GM12875 (cell line): ENCODE measurements at regions not wholly inside any gene's neighbourhood (a gene's known extent, or its start where the extent isn't known, plus 50 kb on each side); places are given as distances from the start of the nearest gene placed in this dataset.

ENCODE experiments used
- H3K4me3 ChIP-seq: one replicate; pipeline ENCODE4 v1.5.1; 2011; ENCODE audit warnings: low read depth, low read length, control low read depth
- TF ChIP-seq, protein P1 (sequence below): IDR thresholded peaks from 2 replicates; pipeline ENCODE4 v1.5.1; 2011; ENCODE audit warnings: low read depth, mild to moderate bottlenecking, control low read depth, inconsistent platforms, low read length, moderate library complexity, borderline replicate concordance; ENCODE audit not compliant: insufficient read depth

DNA sequence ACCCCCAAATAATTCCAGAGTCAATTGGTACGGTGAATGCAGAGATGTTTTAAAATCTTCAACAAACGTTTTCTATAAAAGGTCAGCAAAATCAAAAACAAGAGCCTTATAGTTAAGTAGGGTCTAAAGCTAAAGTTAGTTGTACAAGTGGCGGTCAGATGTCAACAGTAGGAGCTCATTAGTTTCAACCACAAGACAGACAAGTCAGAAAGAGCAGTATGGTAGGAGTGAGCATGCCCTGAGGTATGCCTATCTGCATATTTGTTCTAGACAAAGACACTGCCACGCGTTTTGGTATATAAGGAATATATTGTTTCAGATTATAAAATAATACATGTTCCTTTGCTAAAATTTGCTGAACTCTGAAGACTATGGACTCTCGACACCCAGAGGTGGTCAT is 431.5 kb upstream of the KIF2B start:
- TF ChIP-seq, protein P1, sequence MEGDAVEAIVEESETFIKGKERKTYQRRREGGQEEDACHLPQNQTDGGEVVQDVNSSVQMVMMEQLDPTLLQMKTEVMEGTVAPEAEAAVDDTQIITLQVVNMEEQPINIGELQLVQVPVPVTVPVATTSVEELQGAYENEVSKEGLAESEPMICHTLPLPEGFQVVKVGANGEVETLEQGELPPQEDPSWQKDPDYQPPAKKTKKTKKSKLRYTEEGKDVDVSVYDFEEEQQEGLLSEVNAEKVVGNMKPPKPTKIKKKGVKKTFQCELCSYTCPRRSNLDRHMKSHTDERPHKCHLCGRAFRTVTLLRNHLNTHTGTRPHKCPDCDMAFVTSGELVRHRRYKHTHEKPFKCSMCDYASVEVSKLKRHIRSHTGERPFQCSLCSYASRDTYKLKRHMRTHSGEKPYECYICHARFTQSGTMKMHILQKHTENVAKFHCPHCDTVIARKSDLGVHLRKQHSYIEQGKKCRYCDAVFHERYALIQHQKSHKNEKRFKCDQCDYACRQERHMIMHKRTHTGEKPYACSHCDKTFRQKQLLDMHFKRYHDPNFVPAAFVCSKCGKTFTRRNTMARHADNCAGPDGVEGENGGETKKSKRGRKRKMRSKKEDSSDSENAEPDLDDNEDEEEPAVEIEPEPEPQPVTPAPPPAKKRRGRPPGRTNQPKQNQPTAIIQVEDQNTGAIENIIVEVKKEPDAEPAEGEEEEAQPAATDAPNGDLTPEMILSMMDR, result no peak
- no peak overlapping the region for H3K4me3 ChIP-seq

DNA sequence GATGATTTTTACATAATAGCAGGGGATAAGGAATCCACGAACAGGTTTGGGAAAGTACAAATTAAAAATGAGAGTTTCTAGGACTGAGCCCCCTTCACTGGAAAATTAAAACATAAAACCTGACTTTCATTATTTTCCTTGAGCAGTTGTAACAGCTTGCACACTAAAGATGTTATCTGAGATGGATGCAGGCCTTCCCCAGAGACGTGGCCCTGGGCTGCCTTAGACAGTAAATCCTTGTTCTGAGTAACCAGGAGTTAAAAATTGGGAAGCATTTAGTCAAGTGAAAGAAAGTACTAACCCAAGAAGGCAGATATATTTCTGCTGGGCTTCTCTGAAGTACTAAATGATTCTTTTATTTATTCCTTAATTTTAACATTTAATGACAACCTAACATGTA is 432.2 kb upstream of the KIF2B start:
- H3K4me3 ChIP-seq, result no peak overlapping the region
- TF ChIP-seq, protein P1, result no peak

DNA sequence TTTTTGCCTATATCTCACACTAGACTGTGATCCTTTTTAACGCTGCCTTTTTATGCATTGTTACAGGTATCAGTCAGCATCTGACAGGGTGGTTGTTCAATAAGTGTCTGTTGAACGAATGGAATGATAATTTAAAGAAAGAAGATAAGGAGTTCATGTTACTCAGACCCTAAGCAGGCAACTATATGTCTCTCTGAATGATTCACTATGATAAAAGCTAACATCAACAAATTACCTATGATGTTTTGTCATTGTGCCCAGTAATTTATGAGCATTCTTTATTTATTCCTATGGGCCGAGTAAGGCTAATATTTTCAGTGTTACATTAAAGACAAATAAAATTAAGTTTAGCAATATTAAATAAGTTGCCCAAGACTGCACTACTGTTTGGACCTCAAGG is 435.0 kb upstream of the KIF2B start:
- no peak overlapping the region for H3K4me3 ChIP-seq

DNA sequence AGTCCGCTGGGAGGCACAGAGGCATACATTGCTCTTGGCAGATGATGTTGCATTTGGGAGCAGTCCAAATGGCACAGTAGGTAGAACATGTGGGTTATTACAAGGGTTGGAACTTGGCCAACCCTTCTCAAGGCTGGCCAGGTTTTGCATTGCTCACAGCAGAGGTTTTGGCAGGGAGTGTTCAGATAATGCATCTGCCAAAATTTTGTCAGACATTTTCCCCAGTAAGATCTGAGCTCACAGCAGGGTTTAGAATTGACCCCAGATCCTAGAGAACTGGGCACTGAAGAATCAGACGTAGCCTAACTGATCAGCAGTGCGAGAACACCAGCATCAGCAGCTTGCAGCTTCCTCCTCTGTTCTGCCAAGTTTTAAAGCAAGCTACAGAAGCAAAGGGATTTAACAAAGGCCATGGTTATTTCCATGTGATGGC is 468.8 kb upstream of the KIF2B start:
- TF ChIP-seq, protein P1, result no peak
- no peak overlapping the region for H3K4me3 ChIP-seq

More for the DNA sequence above, 435.0 kb upstream of the KIF2B start:
- TF ChIP-seq, protein P1, result no peak

DNA sequence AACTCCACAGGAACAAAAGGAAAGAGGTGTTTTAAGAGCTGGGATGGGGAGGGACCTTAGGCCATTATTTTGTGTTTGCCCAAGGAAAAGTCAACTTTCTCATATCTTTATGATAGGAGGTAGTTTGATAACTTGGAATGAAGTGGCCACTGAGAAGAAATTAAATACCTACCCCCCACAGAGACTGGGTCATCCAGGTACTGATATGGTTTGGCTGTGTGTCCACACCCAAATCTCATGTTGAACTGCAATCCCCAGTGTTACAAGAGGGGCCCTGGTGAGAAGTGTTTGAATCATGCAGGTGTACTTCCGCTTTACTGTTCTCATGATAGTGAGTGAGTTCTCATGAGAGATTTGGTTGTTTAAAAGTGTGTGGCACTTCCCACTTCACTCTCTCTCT is 477.9 kb upstream of the KIF2B start:
- H3K4me3 ChIP-seq, result no peak overlapping the region
- TF ChIP-seq, protein P1, result no peak

DNA sequence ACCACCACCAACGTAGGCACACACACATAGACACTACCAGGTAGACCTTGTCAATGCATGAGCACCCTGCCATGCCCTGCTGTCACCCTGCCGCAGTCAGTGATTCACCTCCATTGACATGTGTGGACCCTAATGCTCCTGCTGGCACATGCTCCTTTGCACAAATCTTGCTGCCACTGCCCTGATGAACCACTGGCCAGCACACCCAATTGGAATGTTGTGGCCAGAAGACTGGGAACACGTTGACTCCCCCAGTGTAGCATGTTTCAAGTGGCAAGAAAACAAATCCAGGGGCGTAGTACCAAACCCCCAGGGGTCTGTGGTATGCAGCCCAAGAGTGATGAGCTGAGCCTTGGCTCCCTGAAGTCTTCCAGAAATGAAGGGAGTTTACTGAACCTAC is 486.4 kb upstream of the KIF2B start:
- TF ChIP-seq, protein P1, result no peak
- no peak overlapping the region for H3K4me3 ChIP-seq

DNA sequence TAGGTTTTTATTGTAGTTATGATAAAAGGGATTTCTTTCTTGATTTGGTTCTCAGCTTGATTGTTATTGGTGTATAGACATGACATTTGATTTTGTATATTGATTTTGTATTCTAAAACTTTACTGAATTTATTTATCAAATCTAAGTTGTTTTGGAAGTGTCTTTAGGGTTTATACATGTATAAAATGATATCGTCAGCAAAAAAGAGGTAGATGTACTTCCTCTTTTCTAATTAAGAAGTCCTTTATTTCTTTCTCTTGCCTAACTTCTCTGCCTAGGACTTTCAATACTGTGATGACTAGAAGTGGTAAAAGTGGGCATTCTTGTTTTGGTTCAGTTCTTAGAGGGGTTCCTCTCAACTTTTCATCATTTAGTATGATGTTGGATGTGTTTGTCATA is 487.3 kb upstream of the KIF2B start:
- H3K4me3 ChIP-seq, result no peak overlapping the region
- TF ChIP-seq, protein P1, result no peak
